Endothelial cell of umbilical vein (primary cell): ENCODE measurements at regions not wholly inside any gene's neighbourhood (a gene's known extent, or its start where the extent isn't known, plus 50 kb on each side); places are given as distances from the start of the nearest gene placed in this dataset.

Source experiments
- BruUV-seq: library from RNA; stranded (reverse); fragments of 400-500 nt; replicated peaks from 2 replicates; lab custom pipeline; 2021; lab: Mats Ljungman, UMichigan
- CTCF ChIA-PET: fragments of 300-600, 350-600 bp; sonication (Branson Sonifier 250); formaldehyde crosslinking; loops from one replicate; lab custom pipeline; 2021; ENCODE audit warnings: antibody characterized with exemption, inconsistent platforms; lab: Charles Lee
- POLR2A ChIA-PET: fragments of 300-600, 350-600 bp; sonication (Branson Sonifier 250); formaldehyde crosslinking; loops from one replicate; lab custom pipeline; 2021; ENCODE audit warnings: antibody characterized with exemption, inconsistent platforms; lab: Charles Lee
- DNase-seq: peaks from one replicate; pipeline ENCODE4 v3.0.0-alpha.2; 2011; ENCODE audit warnings: low read depth, low spot score
- FAIRE-seq: peaks from 2 replicates; lab custom pipeline; 2011; peaks lifted over from hg19 to GRCh38; lab: Jason Lieb, UNC
- H2AFZ ChIP-seq: 2 replicates; pipeline ENCODE4 v1.6.0; 2012; ENCODE audit warnings: low read depth, low read length, control low read depth, inconsistent platforms
- H3K27ac ChIP-seq: 2 replicates; pipeline ENCODE4 v1.5.1; 2011; ENCODE audit warnings: low read depth, mild to moderate bottlenecking, control low read depth, low read length, moderate library complexity; ENCODE audit not compliant: insufficient read depth
- H3K27me3 ChIP-seq, 2 experiments: 2 replicates each; pipeline versions ENCODE4 v1.6.0 to v1.6.1; 2011; ENCODE audit warnings: low read length in 2 of 2, mixed read lengths in 1 of 2; ENCODE audit not compliant: control insufficient read depth in 2 of 2, insufficient read depth in 2 of 2
- H3K36me3 ChIP-seq, 2 experiments: 2 replicates in 1 of 2; 3 replicates in 1 of 2; pipeline ENCODE4 v1.5.1; 2011; ENCODE audit warnings: low read length in 2 of 2, mild to moderate bottlenecking in 1 of 2, moderate library complexity in 1 of 2; ENCODE audit not compliant: control insufficient read depth in 2 of 2, insufficient read depth in 2 of 2; ENCODE audit errors: extremely low read depth in 1 of 2
- H3K4me1 ChIP-seq: 3 replicates; pipeline ENCODE4 v1.5.1; 2011; ENCODE audit warnings: mild to moderate bottlenecking, low read length; ENCODE audit not compliant: control insufficient read depth, insufficient read depth; ENCODE audit errors: extremely low read depth
- H3K4me2 ChIP-seq: 2 replicates; pipeline ENCODE4 v1.6.1; 2011; ENCODE audit warnings: low read length, control low read depth, mixed read lengths; ENCODE audit not compliant: insufficient read depth
- H3K4me3 ChIP-seq, 3 experiments: fragments of 200-600 bp in 1 of 3; sonication (generic), shearing (Covaris generic) in 1 of 3; replicated peaks in 1 of 3; 2 replicates each; pipeline ENCODE4 v1.5.1; 2011 to 2016; ENCODE audit warnings: control low read depth in 3 of 3, low read length in 3 of 3, mild to moderate bottlenecking in 2 of 3, inconsistent platforms in 1 of 3, low read depth in 1 of 3, moderate library complexity in 1 of 3; ENCODE audit not compliant: insufficient read depth in 1 of 3
- H3K79me2 ChIP-seq: 2 replicates; pipeline ENCODE4 v1.6.0; 2012; ENCODE audit warnings: low read length, inconsistent platforms; ENCODE audit not compliant: control insufficient read depth, insufficient read depth
- H3K9ac ChIP-seq: replicated peaks from 2 replicates; pipeline ENCODE3; 2011; ENCODE audit warnings: low read length, control low read depth; ENCODE audit not compliant: insufficient read depth; ENCODE audit errors: extremely low read depth
- H3K9me1 ChIP-seq: replicated peaks from 3 replicates; pipeline ENCODE4 v1.6.0; 2011; ENCODE audit warnings: mild to moderate bottlenecking, low read length; ENCODE audit not compliant: control insufficient read depth, insufficient read depth; ENCODE audit errors: extremely low read depth
- H3K9me3 ChIP-seq: replicated peaks from 2 replicates; pipeline ENCODE4 v1.5.1; 2012; ENCODE audit warnings: low read length, inconsistent platforms; ENCODE audit not compliant: control insufficient read depth, insufficient read depth
- H4K20me1 ChIP-seq: replicated peaks from 2 replicates; pipeline ENCODE3; 2011; ENCODE audit warnings: mild to moderate bottlenecking, low read length; ENCODE audit not compliant: control insufficient read depth, insufficient read depth; ENCODE audit errors: extremely low read depth
- EZH2 ChIP-seq: IDR thresholded peaks from 2 replicates; pipeline ENCODE4 v1.6.1; 2012; ENCODE audit warnings: borderline replicate concordance, low read depth, mild to moderate bottlenecking, moderate library complexity, low read length, inconsistent platforms; ENCODE audit not compliant: severe bottlenecking
- FOS ChIP-seq: IDR thresholded peaks from 2 replicates; pipeline ENCODE4 v1.6.1; 2011; ENCODE audit warnings: mild to moderate bottlenecking, low read length, moderate library complexity, borderline replicate concordance; ENCODE audit not compliant: insufficient read depth
- GATA2 ChIP-seq: IDR thresholded peaks from 2 replicates; pipeline ENCODE4 v1.7.0; 2011; ENCODE audit warnings: low read depth, mild to moderate bottlenecking, moderate library complexity, mixed read lengths, low read length; ENCODE audit not compliant: insufficient read length, insufficient read depth
- JUN ChIP-seq: IDR thresholded peaks from 2 replicates; pipeline ENCODE4 v1.6.1; 2011; ENCODE audit warnings: borderline replicate concordance, low read depth; ENCODE audit not compliant: insufficient read length, insufficient read depth
- MYC ChIP-seq: IDR thresholded peaks from one replicate; pipeline ENCODE4 v1.6.1; 2011; ENCODE audit warnings: mild to moderate bottlenecking, low read depth, low read length
- POLR2A ChIP-seq: IDR thresholded peaks from 2 replicates; pipeline ENCODE4 v1.6.1; 2012; ENCODE audit warnings: low read depth, mild to moderate bottlenecking, control low read depth, low read length
- POLR2AphosphoS5 ChIP-seq: IDR thresholded peaks from 2 replicates; pipeline ENCODE4 v1.6.1; 2012; ENCODE audit warnings: low read depth, mild to moderate bottlenecking, control low read depth, low read length, moderate library complexity; ENCODE audit not compliant: insufficient read depth
- dilution Hi-C: fragments of 300-500 bp; cut with MboI; formaldehyde crosslinking; loops from one replicate; pipeline ENCODE4 v1.15.0; 2019; ENCODE audit warnings: low sequenced_read_pairs; ENCODE audit not compliant: extremely low pct_ligation_motif_present
- intact Hi-C: fragments of 100-400 bp; cut with micrococcal nuclease; formaldehyde crosslinking; loops from one replicate; pipeline ENCODE4 v1.10.0; 2022
- TF ChIP-seq, protein P1 (sequence below): IDR thresholded peaks from 2 replicates; pipeline ENCODE4 v1.6.1; 2011; ENCODE audit not compliant: insufficient read depth, insufficient read length

DNA sequence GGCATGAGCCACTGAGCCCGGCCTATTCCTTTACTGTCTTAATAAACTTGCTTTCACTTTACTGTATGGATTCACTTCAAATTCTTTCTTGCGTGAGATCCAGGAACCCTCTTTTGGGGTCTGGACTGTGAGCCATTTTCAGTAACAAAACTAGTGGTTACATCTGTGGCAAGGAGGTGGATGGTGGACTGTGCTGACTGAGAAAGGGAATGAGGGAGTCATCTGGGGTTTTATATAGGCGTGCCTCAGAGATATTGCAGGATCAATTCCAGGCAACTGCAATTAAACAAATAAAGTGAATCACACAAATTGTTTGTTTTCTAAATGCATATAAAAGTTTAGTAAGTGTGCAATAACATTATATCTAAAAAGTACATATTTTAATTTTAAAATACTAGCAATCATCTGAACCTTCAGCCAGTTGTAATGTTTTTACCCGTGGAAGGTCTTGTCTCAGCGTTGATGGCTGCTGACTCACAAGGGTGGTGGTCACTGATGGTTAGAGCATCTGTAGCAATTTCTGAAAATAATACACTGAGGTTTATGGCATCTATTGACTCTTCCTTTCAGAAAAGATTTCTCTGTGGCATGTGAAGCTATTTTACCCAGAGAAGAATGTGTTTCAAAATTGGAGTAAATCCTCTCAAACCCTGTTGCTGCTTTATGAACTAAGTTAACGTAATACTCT is 111.4 kb upstream of the FKBP1C start:
- DNase-seq (no peak), FAIRE-seq (no peak)
- Histone ChIP-seq H3K4me1 (no peaks in the 10 kb centered on the region), H3K9me3 (peaks cover 2% of the 10 kb centered on the region), H3K4me3 (no peak overlapping the region), H3K4me2 (no peak overlapping the region), H3K36me3 (no peaks in the 10 kb centered on the region), H4K20me1 (no peaks in the 10 kb centered on the region), H3K9me1 (no peaks in the 10 kb centered on the region), H2AFZ (no peak overlapping the region), H3K27ac (no peak overlapping the region), H3K27me3 (no peaks in the 10 kb centered on the region), H3K79me2 (no peaks in the 10 kb centered on the region), H3K9ac (no peak overlapping the region)
- ChIA-PET POLR2A (no interaction called here), CTCF (no interaction called here)
- TF ChIP-seq POLR2AphosphoS5 (no peak), EZH2 (no peak)
- intact Hi-C loops (no loop called here), dilution Hi-C loops (no loop called here)
- BruUV-seq, result no TSS peak

DNA sequence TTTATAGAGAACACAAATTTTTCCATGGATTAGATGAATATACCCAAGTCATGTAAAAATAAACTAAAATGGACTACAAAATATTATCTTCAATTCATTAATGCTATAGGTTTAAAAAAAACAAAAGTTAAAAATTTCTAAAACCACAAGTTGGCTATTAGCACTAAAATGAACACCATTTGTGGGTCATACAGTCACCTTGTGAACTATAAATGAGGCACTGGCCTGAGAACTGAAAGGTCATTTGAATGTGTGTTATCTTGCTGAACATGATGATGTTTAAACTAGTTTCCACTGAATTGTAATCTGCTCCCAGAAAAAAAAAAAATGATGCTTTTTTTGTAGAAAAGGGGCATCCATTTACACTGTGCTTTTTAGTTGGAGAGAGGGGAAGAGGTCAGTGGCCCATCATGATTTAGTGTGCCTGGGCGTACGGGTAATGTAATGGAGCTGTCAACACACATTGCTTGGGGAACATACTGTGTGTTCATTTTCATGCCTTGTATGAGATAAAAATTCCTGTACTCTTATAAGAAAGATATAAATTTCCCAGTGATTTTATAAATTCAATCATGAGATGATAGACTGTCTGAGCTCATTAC is 96.6 kb upstream of the FKBP1C start:
- Histone ChIP-seq H3K36me3 (no peaks in the 10 kb centered on the region), H3K4me3 (no peak overlapping the region), H3K9me1 (no peaks in the 10 kb centered on the region), H3K9me3 (no peaks in the 10 kb centered on the region), H3K9ac (no peak overlapping the region), H3K4me1 (no peaks in the 10 kb centered on the region), H3K4me2 (no peak overlapping the region), H4K20me1 (no peaks in the 10 kb centered on the region), H3K27ac (no peak overlapping the region), H3K79me2 (no peaks in the 10 kb centered on the region), H2AFZ (no peak overlapping the region), H3K27me3 (no peaks in the 10 kb centered on the region)
- dilution Hi-C loops, result no loop called here
- no TSS peak for BruUV-seq
- no peak for DNase-seq
- intact Hi-C loops, result no loop called here
- CTCF ChIA-PET, result no interaction called here
- TF ChIP-seq, protein P1, sequence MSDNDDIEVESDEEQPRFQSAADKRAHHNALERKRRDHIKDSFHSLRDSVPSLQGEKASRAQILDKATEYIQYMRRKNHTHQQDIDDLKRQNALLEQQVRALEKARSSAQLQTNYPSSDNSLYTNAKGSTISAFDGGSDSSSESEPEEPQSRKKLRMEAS, result no peak
- TF ChIP-seq FOS (no peak), EZH2 (no peak), JUN (no peak), POLR2A (no peak), GATA2 (no peak), MYC (no peak), POLR2AphosphoS5 (no peak)
- no peak for FAIRE-seq
- POLR2A ChIA-PET, result no interaction called here
